ENCODE measurements at regions not wholly inside any gene's neighbourhood (a gene's known extent, or its start where the extent isn't known, plus 50 kb on each side); places are given as distances from the start of the nearest gene placed in this dataset.

GRCh38 chr2:82481207-82481606 lies 1977.9 kb downstream of the SUCLG1 start:
- peaks cover 1% of the 10 kb centered on the region for H3K27me3 Mint-ChIP-seq (ENCODE audit: low read depth)
- no peaks in the 10 kb centered on the region for H3K4me1 Mint-ChIP-seq (ENCODE audit: low read depth)
- H3K9me3 Mint-ChIP-seq (ENCODE audit: low read depth), result no peaks in the 10 kb centered on the region
- H3K4me3 Mint-ChIP-seq (ENCODE audit: unreplicated experiment), result no peak overlapping the region
- H3K27ac Mint-ChIP-seq (ENCODE audit: unreplicated experiment), result no peak overlapping the region
- TF ChIP-seq, protein P1, sequence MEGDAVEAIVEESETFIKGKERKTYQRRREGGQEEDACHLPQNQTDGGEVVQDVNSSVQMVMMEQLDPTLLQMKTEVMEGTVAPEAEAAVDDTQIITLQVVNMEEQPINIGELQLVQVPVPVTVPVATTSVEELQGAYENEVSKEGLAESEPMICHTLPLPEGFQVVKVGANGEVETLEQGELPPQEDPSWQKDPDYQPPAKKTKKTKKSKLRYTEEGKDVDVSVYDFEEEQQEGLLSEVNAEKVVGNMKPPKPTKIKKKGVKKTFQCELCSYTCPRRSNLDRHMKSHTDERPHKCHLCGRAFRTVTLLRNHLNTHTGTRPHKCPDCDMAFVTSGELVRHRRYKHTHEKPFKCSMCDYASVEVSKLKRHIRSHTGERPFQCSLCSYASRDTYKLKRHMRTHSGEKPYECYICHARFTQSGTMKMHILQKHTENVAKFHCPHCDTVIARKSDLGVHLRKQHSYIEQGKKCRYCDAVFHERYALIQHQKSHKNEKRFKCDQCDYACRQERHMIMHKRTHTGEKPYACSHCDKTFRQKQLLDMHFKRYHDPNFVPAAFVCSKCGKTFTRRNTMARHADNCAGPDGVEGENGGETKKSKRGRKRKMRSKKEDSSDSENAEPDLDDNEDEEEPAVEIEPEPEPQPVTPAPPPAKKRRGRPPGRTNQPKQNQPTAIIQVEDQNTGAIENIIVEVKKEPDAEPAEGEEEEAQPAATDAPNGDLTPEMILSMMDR (IDR thresholded peaks at IDR 0.05), result no peak
- H3K36me3 Mint-ChIP-seq (ENCODE audit: low read depth), result no peaks in the 10 kb centered on the region
- no peak for DNase-seq (ENCODE audit: low spot score)

DNA sequence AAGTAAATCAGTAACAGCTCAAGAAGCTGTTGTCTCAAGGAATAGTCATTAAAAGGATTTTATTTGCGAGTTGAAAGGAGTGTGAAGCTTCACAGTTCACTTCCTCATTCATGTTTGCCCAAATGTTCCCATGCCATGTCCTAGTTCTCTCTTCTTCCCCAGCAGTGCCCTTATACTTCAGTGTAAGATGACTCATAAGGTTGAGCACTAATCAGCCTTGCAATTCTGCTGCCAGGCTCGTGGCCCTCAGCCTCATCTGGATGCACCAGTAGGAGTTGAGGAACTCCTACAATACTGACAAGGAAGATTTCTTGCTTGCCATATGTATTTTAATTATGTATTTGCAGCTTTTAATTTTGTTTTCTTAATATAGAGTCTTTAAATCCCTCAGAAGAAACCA lies 1980.4 kb downstream of the SUCLG1 start:
- no peaks in the 10 kb centered on the region for H3K9me3 Mint-ChIP-seq (ENCODE audit: low read depth)
- TF ChIP-seq, protein P1 (IDR thresholded peaks at IDR 0.05), result no peak
- H3K36me3 Mint-ChIP-seq (ENCODE audit: low read depth), result no peaks in the 10 kb centered on the region
- H3K27me3 Mint-ChIP-seq (ENCODE audit: low read depth), result peaks cover 1% of the 10 kb centered on the region
- H3K4me3 Mint-ChIP-seq (ENCODE audit: unreplicated experiment), result no peak overlapping the region
- H3K27ac Mint-ChIP-seq (ENCODE audit: unreplicated experiment), result no peak overlapping the region
- H3K4me1 Mint-ChIP-seq (ENCODE audit: low read depth), result no peaks in the 10 kb centered on the region
- no peak for DNase-seq (ENCODE audit: low spot score)

DNA sequence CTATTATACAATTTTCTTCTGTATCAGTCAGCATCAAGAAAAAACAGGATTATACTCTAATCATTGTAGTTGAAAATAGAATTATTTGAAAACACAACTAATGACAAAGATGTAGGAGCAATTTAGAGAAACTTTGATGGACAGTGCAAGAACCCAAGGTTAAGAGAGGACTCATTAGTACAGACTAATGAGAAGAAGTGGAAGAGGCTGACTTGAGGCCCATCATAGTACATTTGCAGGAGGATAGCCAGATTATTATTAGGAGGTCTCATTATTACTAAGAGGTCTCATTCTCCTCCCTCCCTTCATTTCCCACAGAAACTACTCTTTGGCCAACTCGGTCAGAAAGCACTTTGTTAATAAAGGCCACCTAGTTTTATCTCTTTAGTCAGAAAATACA lies 1983.0 kb downstream of the SUCLG1 start:
- H3K4me1 Mint-ChIP-seq (ENCODE audit: low read depth), result no peaks in the 10 kb centered on the region
- no peak overlapping the region for H3K4me3 Mint-ChIP-seq (ENCODE audit: unreplicated experiment)
- no peaks in the 10 kb centered on the region for H3K9me3 Mint-ChIP-seq (ENCODE audit: low read depth)
- DNase-seq (ENCODE audit: low spot score), result no peak
- no peaks in the 10 kb centered on the region for H3K36me3 Mint-ChIP-seq (ENCODE audit: low read depth)
- H3K27ac Mint-ChIP-seq (ENCODE audit: unreplicated experiment), result no peak overlapping the region
- H3K27me3 Mint-ChIP-seq (ENCODE audit: low read depth), result no peaks in the 10 kb centered on the region
- TF ChIP-seq, protein P1 (IDR thresholded peaks at IDR 0.05), result no peak

DNA sequence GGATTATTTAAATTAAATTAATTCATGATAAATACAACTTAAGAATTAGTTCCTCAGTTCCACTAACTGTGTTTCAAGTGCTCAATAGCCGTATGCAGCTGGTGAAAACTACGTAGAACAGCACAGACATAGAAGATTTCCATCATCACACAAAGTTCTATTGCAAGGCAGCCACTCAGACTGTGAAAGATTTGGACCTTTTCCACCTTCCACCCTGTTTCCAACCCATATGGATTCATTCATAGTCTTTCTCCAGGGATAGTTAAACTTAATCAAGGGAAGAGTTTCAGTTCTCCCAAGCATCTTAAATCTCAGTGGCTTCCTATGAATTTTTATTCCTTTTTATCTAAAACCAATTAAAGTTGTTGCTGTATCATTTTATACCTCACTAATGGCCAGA lies 2030.8 kb downstream of the SUCLG1 start:
- H3K4me3 Mint-ChIP-seq (ENCODE audit: unreplicated experiment), result no peak overlapping the region
- H3K4me1 Mint-ChIP-seq (ENCODE audit: low read depth), result no peaks in the 10 kb centered on the region
- no peak for DNase-seq (ENCODE audit: low spot score)
- H3K27ac Mint-ChIP-seq (ENCODE audit: unreplicated experiment), result no peak overlapping the region
- peaks cover 13% of the 10 kb centered on the region for H3K27me3 Mint-ChIP-seq (ENCODE audit: low read depth)
- H3K36me3 Mint-ChIP-seq (ENCODE audit: low read depth), result no peaks in the 10 kb centered on the region
- TF ChIP-seq, protein P1 (IDR thresholded peaks at IDR 0.05), result no peak
- no peaks in the 10 kb centered on the region for H3K9me3 Mint-ChIP-seq (ENCODE audit: low read depth)

DNA sequence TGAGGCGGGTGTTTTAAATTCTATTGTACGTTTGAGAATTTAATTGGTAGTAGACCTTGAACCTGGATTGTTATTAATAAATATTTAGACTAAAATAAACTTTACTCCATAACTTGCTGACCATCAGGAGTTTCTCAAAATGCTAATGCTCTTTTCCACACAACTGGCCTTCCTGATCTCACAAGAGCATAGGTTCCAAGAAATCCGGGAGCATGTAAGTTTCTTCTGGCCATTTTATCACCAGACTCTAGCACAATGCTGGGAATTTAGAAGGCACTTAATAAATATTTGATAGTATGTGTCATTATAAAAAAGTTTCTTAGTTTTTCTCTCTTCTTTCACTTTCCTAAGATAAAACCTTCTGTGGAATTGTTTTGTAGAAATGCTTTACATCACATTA lies 2047.1 kb downstream of the SUCLG1 start:
- peaks cover 3% of the 10 kb centered on the region for H3K27me3 Mint-ChIP-seq (ENCODE audit: low read depth)
- H3K9me3 Mint-ChIP-seq (ENCODE audit: low read depth), result peaks cover 6% of the 10 kb centered on the region
- TF ChIP-seq, protein P1 (IDR thresholded peaks at IDR 0.05), result no peak
- peaks cover 5% of the 10 kb centered on the region for H3K4me1 Mint-ChIP-seq (ENCODE audit: low read depth)
- H3K36me3 Mint-ChIP-seq (ENCODE audit: low read depth), result no peaks in the 10 kb centered on the region
- no peak overlapping the region for H3K27ac Mint-ChIP-seq (ENCODE audit: unreplicated experiment)
- no peak overlapping the region for H3K4me3 Mint-ChIP-seq (ENCODE audit: unreplicated experiment)
- no peak for DNase-seq (ENCODE audit: low spot score)

All from chondrocyte (in vitro differentiated cells).